IPS-11a (cell line): ENCODE measurements at regions not wholly inside any gene's neighbourhood (a gene's known extent, or its start where the extent isn't known, plus 50 kb on each side); places are given as distances from the start of the nearest gene placed in this dataset.
"Not testable (repeated sequence)": the region's sequence is repeated elsewhere in the genome, so short reads cannot be mapped to it uniquely, and the experiment has no call there.

ENCODE experiments used
- H3K4me3 ChIP-seq: one replicate; pipeline ENCODE4 v1.5.1; 2013; ENCODE audit warnings: low read depth, low read length, control low read depth

- not testable (repeated sequence) for H3K4me3 ChIP-seq
Observed at GRCh38 chr2:87428452-87429130, 319.3 kb upstream of the PLGLB2 start.

- H3K4me3 ChIP-seq = not testable (repeated sequence)
Observed at GRCh38 chr2:87429206-87429930, 318.5 kb upstream of the PLGLB2 start.

GRCh38 chr2:87429931-87430275 is 318.0 kb upstream of the PLGLB2 start:
- H3K4me3 ChIP-seq = not testable (repeated sequence)

- not testable (repeated sequence) for H3K4me3 ChIP-seq
Observed at GRCh38 chr2:87431051-87431450, 316.8 kb upstream of the PLGLB2 start.

GRCh38 chr2:87432711-87433453 is 315.0 kb upstream of the PLGLB2 start:
- H3K4me3 ChIP-seq = not testable (repeated sequence)

- not testable (repeated sequence) for H3K4me3 ChIP-seq
Observed at GRCh38 chr2:87436007-87436406, 311.9 kb upstream of the PLGLB2 start.

- H3K4me3 ChIP-seq = not testable (repeated sequence)
Observed at GRCh38 chr2:87437701-87438260, 310.1 kb upstream of the PLGLB2 start.

GRCh38 chr2:87438780-87439454 is 309.0 kb upstream of the PLGLB2 start:
- H3K4me3 ChIP-seq = not testable (repeated sequence)

GRCh38 chr2:87439617-87440204 is 308.2 kb upstream of the PLGLB2 start:
- H3K4me3 ChIP-seq = not testable (repeated sequence)

- not testable (repeated sequence) for H3K4me3 ChIP-seq
Observed at GRCh38 chr2:87440650-87441049, 307.2 kb upstream of the PLGLB2 start.

GRCh38 chr2:87441375-87441774 is 306.5 kb upstream of the PLGLB2 start:
- H3K4me3 ChIP-seq = not testable (repeated sequence)

- not testable (repeated sequence) for H3K4me3 ChIP-seq
Observed at GRCh38 chr2:87442983-87443577, 304.8 kb upstream of the PLGLB2 start.

- not testable (repeated sequence) for H3K4me3 ChIP-seq
Observed at GRCh38 chr2:87444951-87445350, 302.9 kb upstream of the PLGLB2 start.

GRCh38 chr2:87445613-87446312 is 302.1 kb upstream of the PLGLB2 start:
- not testable (repeated sequence) for H3K4me3 ChIP-seq

GRCh38 chr2:87446313-87446696 is 301.6 kb upstream of the PLGLB2 start:
- not testable (repeated sequence) for H3K4me3 ChIP-seq

GRCh38 chr2:87449462-87449980 is 298.4 kb upstream of the PLGLB2 start:
- H3K4me3 ChIP-seq = not testable (repeated sequence)

GRCh38 chr2:87452193-87452592 is 295.7 kb upstream of the PLGLB2 start:
- H3K4me3 ChIP-seq = not testable (repeated sequence)

- not testable (repeated sequence) for H3K4me3 ChIP-seq
Observed at GRCh38 chr2:87452861-87453260, 295.0 kb upstream of the PLGLB2 start.

- not testable (repeated sequence) for H3K4me3 ChIP-seq
Observed at GRCh38 chr2:87453965-87454364, 293.9 kb upstream of the PLGLB2 start.

- H3K4me3 ChIP-seq = not testable (repeated sequence)
Observed at GRCh38 chr2:87454421-87454820, 293.5 kb upstream of the PLGLB2 start.
